NCI-H2196 treated with DMSO at 0.1 percent for 48 hours (cell line): ENCODE measurements at regions not wholly inside any gene's neighbourhood (a gene's known extent, or its start where the extent isn't known, plus 50 kb on each side); places are given as distances from the start of the nearest gene placed in this dataset.

Experiments
- DNase-seq: peaks from one replicate; lab custom pipeline; 2025; ENCODE audit not compliant: unreplicated experiment; lab: John Stamatoyannopoulos, UW

- DNase-seq = no peak
These were observed 317.8 kb downstream of the GPATCH2 start for GRCh38 chr1:217313096-217313495.

DNA sequence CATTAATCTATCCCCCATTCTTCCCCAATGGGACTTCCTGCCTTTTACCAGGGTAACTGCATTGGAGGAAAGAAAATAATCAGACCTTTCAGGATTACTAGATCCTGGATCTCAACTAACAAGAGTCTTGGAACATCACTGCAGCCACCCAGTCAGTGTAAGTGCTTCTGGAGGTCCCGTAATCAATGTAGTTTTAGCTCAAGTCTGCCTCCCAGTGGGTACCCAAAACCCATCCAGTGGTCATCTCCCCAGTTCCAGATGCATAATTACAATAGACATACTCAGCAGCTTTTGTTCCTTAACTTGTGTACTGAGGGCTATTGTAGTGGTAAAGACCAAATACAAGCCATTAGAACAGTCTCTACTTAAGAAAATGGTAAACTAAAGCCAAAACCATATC is 319.1 kb downstream of the GPATCH2 start:
- no peak for DNase-seq

DNA sequence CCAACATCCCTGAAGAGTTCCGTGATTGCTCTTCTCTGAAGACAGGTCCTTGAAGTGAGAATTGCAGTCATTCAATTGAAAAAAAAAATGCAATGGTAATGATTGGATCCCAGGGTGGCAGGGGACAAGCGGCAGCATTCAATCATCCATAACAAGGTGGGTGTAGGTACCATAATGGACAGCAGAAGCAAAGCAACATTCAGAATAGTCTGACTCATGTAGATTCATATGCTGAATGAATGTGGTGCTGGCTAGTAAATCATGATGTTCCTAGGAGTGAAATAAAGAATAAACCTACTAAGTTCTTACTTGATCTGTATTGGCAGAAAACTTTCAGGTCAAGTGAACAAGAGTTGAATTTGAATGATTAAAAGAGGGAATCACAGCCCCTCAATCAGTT is 319.6 kb downstream of the GPATCH2 start:
- DNase-seq = no peak

- no peak for DNase-seq
These were observed 349.6 kb downstream of the GPATCH2 start for GRCh38 chr1:217281332-217281731.

DNA sequence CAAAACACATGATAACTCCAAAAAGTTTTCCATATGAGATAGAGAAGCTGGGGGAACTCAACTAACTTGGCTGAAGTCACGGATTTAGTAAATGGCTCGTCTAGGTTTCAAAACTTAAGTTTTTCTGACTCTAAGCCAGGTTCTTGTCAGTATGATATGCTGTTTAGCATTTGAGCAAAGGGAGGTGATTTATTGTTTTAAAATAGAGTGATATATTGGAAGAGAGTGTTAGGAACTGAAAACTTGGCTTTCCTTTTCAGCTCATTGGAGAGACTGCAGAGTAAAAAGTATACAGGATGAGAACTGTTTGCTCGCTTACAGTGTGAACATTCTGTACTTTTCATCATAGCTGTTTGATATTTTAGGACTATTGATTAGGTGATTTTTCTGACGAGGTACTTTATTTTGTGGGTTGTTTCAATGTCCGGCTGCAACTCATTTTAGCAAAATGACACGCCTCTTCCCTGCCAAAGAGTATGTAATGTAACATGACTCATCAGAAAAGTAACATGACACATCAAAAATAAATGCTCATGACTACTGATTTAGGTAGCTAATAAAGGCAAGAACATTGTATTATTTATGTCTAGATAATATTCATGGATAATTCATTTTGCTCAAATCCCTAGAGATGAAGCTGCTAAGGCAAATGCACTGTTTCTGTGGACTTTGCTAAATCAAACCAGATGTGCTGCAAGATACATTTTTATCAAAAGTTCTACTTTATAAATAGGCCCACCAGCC is 355.1 kb downstream of the GPATCH2 start:
- DNase-seq = no peak

DNA sequence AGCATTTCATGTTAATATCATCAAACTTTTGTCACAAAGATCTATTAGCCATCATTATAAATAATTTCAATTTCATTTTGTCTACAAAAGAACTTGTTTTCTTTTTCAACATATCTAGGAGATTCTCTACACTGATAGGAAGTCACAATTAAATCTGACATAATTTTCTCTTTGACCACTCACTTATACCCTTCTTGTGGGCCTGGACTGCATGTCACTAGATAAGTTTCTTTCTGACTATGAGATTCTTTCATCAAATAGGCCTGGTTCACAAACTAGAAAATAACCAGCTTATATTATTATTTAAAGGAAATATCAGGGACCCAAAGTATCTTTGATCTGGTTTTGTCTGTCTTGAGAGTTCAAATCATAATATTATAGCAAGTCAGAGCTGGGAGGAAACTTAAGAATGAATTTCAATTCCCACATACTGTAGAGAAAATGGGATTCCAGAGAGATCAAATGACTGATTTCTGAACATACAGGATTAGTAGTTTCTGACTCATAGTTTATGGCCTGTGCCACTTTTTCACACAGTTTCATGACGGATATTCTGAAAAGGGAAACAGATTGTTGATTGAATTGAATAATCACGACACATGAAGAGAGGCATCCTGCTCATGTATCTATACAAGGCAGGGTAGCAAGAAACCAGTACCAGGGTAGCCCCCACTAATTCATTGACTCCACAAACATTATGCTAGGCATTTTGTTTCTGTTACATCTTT is 355.8 kb downstream of the GPATCH2 start:
- no peak for DNase-seq

DNA sequence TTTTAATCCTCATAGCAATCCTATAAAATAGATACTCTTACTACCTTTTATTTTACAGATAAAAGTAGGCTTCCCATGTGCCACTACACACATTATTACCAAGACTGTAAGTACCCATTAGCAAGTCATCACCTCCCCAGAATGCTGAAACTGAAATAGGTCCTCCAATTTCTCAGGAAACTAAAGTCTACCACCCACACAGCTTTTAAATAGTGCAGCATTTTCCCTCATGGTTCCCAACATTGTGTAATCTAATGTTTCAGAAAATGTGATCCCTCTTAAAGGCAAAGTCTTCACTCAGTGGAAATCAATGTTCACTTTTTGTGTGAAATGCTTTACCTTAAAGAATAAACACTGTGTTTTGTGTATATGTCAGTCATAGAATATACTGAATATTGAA is 356.5 kb downstream of the GPATCH2 start:
- no peak for DNase-seq

- no peak for DNase-seq
These were observed 357.0 kb downstream of the GPATCH2 start for GRCh38 chr1:217273866-217274265.

- no peak for DNase-seq
These were observed 358.5 kb downstream of the GPATCH2 start for GRCh38 chr1:217272385-217272784.

GRCh38 chr1:217270101-217270500 is 360.8 kb downstream of the GPATCH2 start:
- no peak for DNase-seq

- DNase-seq = no peak
These were observed 362.8 kb downstream of the GPATCH2 start for GRCh38 chr1:217268058-217268457.

- no peak for DNase-seq
These were observed 369.3 kb downstream of the GPATCH2 start for GRCh38 chr1:217261636-217262035.

- no peak for DNase-seq
These were observed 370.2 kb downstream of the GPATCH2 start for GRCh38 chr1:217260676-217261075.

DNA sequence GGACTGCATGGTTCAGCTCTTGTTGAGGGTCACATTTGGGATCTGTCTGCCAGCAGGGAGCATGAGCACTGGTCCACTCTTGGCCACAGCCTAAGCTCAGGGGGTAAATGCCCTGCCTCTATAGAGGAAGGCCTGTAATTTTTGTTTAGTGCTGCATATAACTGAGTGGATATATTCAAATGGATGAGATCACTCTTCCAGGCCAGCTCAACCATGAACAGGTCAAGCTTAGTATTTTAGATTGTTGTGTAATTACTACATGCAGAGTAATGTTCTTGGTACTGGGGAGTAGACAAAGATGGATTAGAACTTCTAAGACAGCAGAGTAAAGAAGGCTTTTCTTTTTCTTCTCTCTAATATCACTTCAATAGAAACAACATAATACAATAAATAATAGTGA is 376.9 kb downstream of the GPATCH2 start:
- no peak for DNase-seq

DNA sequence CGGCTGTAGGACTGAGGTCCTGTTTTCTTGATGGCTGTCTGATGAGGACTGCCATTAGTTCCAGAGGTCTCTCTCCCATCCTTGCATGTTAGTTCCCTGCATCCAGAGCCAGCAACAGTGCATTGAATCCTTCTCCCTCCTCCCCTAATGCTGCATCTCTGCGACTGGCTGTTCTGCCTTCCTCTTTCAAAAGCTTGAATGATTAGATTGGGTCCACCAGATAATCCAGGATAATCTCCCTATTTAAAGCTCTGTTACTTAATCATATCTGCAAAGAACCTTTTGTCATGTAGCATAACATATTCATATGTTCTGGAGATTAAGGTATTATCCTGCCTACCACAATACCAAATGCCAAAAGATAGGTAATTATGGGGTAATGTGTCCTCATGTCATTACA is 377.5 kb downstream of the GPATCH2 start:
- no peak for DNase-seq

GRCh38 chr1:217251121-217251520 is 379.8 kb downstream of the GPATCH2 start:
- no peak for DNase-seq

DNA sequence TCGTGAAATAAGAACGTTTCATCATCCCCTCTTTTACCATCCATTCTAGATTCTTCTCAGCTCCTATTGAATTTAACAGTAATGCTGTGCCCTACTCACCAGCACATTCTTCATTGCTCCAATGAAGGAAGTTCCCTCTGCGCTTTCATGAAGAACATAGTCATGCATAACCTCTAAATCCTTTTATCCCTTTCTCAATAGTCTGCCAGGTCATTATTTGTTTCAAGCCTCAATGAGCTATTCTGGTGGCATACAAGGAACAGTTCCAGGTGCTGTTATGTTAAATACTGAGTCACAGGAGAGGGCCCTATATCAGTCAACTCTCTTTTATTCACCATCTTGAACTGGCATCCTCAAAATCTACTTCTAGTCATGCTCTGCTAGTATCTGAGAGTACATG is 381.0 kb downstream of the GPATCH2 start:
- no peak for DNase-seq

- DNase-seq = no peak
These were observed 385.9 kb downstream of the GPATCH2 start for GRCh38 chr1:217244971-217245370.

DNA sequence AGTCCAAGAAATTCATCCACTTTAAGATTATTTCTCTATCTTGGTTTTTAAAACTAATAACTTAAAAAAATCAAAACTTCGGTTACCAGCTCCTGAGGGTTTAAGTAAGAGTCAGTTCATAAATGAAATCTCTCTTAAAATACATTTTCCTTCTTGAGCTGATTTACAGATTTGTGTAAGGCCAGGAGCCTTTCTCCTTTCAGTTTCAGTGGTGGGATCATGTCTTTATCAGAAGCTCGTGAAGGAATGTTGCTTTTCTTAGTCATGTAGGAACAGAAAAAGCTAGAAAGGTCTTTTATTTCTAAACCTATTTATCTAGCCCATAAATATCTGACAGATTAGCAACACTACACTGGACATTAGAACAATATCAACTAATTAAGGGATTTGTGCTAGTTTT is 390.2 kb downstream of the GPATCH2 start:
- DNase-seq = no peak

GRCh38 chr1:217238945-217239344 is 391.9 kb downstream of the GPATCH2 start:
- DNase-seq = no peak

- no peak for DNase-seq
These were observed 400.5 kb downstream of the GPATCH2 start for GRCh38 chr1:217230412-217230811.

DNA sequence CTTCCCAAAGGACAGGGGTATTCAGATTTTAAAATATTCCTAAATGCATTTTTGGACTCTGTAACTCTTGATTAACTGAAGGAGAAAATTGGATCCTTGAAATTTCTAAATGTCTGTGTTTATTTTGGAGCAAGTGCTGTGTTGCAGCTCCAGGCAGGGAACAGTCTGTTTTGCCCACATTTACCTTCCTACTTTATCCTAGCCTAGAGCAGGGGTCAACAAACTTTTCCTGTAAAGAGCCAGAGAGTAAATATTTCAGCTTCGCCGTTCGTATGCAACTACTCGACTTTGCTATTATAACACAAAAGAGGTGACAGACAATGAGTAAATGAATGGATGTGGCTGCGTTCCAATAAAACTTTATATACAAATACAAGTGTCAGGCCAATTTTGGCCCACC is 402.2 kb downstream of the GPATCH2 start:
- no peak for DNase-seq

GRCh38 chr1:217224201-217224600 is 406.7 kb downstream of the GPATCH2 start:
- no peak for DNase-seq
